ENCODE measurements at regions not wholly inside any gene's neighbourhood (a gene's known extent, or its start where the extent isn't known, plus 50 kb on each side); places are given as distances from the start of the nearest gene placed in this dataset.

GRCh38 chr12:58500399-58500798, 419.9 kb downstream of the LRIG3 start:
- no peak for DNase-seq

- peak; percentile 69 to 72 for DNase-seq
Measured at GRCh38 chr12:58502226-58502625, 418.1 kb downstream of the LRIG3 start.

DNA sequence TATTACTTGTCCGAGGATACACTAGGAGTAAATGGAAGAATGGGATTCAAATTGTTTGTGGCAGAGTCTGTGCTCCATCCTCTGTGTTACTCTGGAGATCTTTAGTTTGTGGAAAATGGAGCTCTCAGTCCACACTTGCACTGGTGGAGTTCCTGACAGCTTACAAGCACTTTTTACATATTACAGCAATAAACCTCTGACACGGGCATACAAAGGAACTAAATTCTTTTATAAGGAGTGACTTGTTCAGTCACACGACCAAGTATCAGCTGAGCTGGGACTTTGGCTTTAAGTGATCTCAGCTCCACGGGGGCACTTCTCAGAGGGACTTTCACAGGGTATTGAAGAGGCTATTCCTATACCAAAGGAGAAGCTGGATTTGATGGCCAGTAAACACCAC, 417.5 kb downstream of the LRIG3 start:
- peak in 1 of 2 experiments; percentile 24 for DNase-seq

DNA sequence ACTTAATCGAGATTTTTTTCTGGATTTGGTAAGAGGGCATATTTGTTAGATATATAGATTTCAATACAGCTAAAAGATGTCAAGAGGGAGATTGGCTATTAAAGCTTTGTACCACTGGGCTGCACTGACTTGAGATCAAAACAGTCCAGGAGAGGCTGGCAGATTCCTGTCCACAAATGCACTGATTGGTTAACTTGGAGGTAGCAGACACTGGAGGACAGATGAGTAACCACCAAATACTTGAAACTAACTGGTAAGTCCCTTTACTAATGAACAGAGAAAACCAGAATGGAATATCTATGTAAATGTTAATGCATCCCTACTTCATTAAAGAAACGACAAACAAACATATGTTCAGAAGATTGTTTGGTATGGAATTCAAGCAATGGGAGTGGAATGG, 416.6 kb downstream of the LRIG3 start:
- DNase-seq, result no peak

DNA sequence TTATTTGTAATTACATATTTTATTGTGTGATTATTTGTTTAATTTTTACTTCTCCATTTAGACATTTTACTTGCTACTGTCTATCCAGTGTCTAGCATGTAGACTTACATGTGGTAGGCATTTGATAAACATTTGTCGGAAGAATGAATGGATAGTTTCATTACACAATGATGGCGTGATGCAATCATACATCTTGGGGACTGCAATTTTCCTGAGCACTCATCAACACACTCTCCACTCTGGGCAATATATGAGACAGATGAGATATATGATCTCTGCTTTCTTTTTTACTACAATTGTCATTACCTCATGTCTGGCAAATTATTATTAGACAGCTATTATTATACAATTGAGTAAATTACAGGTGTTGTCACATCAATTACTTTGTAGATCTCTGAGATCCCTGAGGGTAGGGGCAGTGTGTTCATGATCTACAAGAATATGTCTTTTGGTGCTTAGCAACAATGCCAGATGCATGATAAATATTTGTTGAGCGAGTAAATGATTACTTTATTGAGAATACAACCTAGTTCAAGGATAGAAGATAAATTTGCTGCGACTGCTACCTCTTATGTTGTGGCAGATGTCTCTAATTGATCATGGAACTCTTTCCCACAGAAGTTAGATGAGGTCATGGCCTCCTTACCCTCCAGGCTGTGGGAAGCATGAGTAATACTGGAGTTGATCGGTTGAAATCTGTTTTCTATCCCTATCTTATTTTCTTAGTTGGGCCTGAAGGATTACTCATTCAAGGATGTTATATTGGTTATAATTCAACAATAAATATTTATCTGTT, 416.0 kb downstream of the LRIG3 start:
- DNase-seq, result no peak

- no peak for DNase-seq
Measured at GRCh38 chr12:58509116-58509885, 411.0 kb downstream of the LRIG3 start.

- DNase-seq, result peak; percentile 41 to 56
Measured at GRCh38 chr12:58513301-58513834, 406.9 kb downstream of the LRIG3 start.

DNA sequence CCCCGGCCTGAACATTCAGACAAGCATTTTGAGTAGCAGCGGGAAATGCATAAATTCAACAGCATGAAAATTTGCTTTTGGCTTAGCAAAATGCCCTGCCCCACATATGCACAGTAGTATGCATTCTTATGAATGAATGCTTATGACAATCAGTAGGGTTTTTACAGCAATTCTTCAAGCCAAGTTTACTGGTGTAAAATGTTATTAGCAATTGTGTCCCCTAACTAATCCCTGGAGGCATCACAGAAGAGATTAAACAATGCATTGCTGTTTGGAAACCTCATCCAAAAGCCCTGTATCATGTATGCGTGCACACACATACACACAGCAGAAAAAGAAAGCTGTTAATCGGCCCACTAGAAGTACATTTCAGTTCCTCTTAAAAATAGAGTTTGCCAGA, 406.5 kb downstream of the LRIG3 start:
- peak in 1 of 2 experiments; percentile 53 for DNase-seq

GRCh38 chr12:58519839-58520238, 400.5 kb downstream of the LRIG3 start:
- no peak for DNase-seq

- DNase-seq, result no peak
Measured at GRCh38 chr12:58521152-58521551, 399.2 kb downstream of the LRIG3 start.

GRCh38 chr12:58521796-58522195, 398.5 kb downstream of the LRIG3 start:
- DNase-seq, result no peak

GRCh38 chr12:58523360-58523759, 396.9 kb downstream of the LRIG3 start:
- DNase-seq, result no peak

- no peak for DNase-seq
Measured at GRCh38 chr12:58528271-58528670, 392.0 kb downstream of the LRIG3 start.

- DNase-seq, result no peak
Measured at GRCh38 chr12:58529114-58529665, 391.1 kb downstream of the LRIG3 start.

GRCh38 chr12:58529897-58530741, 390.2 kb downstream of the LRIG3 start:
- no peak for DNase-seq

DNA sequence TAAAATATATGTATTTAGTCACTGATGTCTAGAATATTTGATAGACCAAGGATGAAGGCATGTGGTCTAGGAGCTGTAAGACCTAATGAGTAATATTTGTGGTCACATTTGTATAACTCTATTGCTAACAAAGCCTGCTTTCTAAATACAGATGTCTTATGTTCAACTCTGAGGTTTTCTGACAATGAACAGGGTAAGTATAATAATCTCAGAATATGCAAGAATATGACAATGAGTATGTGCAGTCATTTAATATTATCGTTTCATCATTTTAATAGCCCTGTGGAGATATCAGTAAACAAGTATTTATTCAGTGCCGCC, 389.6 kb downstream of the LRIG3 start:
- DNase-seq, result no peak

DNA sequence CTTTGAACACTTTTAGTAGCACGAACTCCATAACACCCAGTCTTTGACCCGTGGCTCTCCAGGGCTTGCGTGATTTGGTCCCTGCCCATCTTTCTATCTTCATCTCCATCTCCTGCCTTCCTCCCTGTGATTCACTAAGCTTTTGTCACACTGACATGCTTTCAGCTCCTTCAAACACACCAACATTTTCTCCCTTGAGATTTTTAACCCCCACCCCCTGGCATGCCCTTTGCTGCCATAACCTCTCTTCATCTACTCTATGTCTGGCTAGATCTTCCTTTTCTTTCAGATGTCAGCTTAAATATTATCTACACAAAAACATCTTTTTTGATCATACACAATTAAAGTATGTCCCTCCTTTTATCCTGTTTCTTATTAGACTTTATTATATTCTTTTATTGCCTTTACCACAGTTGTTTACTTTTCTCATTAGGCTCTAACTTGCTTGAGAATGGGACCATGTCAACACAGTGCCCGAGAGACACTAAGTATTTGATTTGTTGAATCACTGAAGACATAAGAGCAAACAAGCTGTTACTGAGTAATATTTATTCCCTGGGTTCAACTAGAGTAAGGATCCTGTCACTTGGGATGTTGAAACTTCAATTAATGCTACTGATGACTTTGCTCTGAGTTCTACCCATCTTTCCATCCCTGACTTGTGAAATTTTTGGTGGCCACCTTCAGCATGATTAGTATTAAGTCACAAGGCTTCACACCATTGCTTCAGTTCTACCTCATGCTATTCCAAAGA, 387.3 kb downstream of the LRIG3 start:
- no peak for DNase-seq

GRCh38 chr12:58533652-58534051, 386.7 kb downstream of the LRIG3 start:
- no peak for DNase-seq

DNA sequence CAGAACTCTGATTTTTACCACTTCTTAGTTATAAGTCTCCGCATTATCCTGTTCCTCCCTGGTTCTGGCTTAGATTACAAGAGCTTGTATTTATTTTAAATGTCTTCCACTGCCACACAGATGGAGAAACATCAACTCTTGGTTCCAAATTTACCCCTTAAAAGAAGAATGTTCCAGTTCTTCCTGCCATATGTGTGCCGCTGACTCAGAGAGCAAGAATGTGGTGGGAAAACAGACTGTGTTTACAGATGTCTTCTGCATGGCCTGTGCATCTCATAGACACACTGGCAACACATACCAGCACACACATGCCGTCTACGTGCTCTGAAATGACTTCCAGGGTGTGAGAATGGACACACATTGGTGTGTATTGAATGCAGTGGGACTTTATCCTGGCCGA, 383.0 kb downstream of the LRIG3 start:
- no peak for DNase-seq

- no peak for DNase-seq
Measured at GRCh38 chr12:58539295-58539694, 381.0 kb downstream of the LRIG3 start.

GRCh38 chr12:58540480-58541299, 379.6 kb downstream of the LRIG3 start:
- peak; percentile 84 to 94 for DNase-seq

All from NCI-H526 (cell line).